Nephron progenitor cell (in vitro differentiated cells): ENCODE measurements at regions not wholly inside any gene's neighbourhood (a gene's known extent, or its start where the extent isn't known, plus 50 kb on each side); places are given as distances from the start of the nearest gene placed in this dataset.

Experiments
- DNase-seq: peaks from one replicate; pipeline ENCODE4 v3.0.0; 2021
- H3K27ac Mint-ChIP-seq: 2 replicates; pipeline ENCODE4 v1.8.0; 2021; ENCODE audit warnings: mild to moderate bottlenecking, moderate library complexity, mixed read lengths
- H3K27me3 Mint-ChIP-seq: 2 replicates; pipeline ENCODE4 v1.8.0; 2021; ENCODE audit warnings: mild to moderate bottlenecking, low read depth, mixed read lengths; ENCODE audit not compliant: poor library complexity
- H3K36me3 Mint-ChIP-seq: 2 replicates; pipeline ENCODE4 v1.8.0; 2021; ENCODE audit warnings: low read depth, mixed read lengths
- H3K4me1 Mint-ChIP-seq: 2 replicates; pipeline ENCODE4 v1.8.0; 2021; ENCODE audit warnings: mixed read lengths
- H3K4me3 Mint-ChIP-seq: 2 replicates; pipeline ENCODE4 v1.8.0; 2021; ENCODE audit warnings: mild to moderate bottlenecking, moderate library complexity, mixed read lengths
- H3K9me3 Mint-ChIP-seq: 2 replicates; pipeline ENCODE4 v1.8.0; 2021; ENCODE audit warnings: mild to moderate bottlenecking, moderate library complexity, mixed read lengths
- CTCF ChIP-seq: fragments of 200-600 bp; sonication (generic); IDR thresholded peaks from 2 replicates; pipeline ENCODE4 v1.5.0; 2021; ENCODE audit warnings: antibody characterized with exemption

- H3K4me1 Mint-ChIP-seq = peaks cover 10% of the 10 kb centered on the region
- H3K4me3 Mint-ChIP-seq = no peak overlapping the region
- peaks cover 6% of the 10 kb centered on the region for H3K9me3 Mint-ChIP-seq
- DNase-seq = no peak
- TF ChIP-seq CTCF = no peak
- no peaks in the 10 kb centered on the region for H3K36me3 Mint-ChIP-seq
- H3K27ac Mint-ChIP-seq = no peak overlapping the region
- H3K27me3 Mint-ChIP-seq = peaks cover 5% of the 10 kb centered on the region
Observed at GRCh38 chr9:81776390-81776789, 87.0 kb upstream of the TLE1 start.

- no peak for DNase-seq
- Mint-ChIP-seq H3K27me3 (peaks cover 5% of the 10 kb centered on the region), H3K4me3 (no peak overlapping the region), H3K36me3 (no peaks in the 10 kb centered on the region), H3K27ac (no peak overlapping the region), H3K9me3 (peaks cover 10% of the 10 kb centered on the region), H3K4me1 (peaks cover 13% of the 10 kb centered on the region)
- TF ChIP-seq CTCF = no peak
Observed at GRCh38 chr9:81776834-81777233, 87.5 kb upstream of the TLE1 start.

- no peak for DNase-seq
- peaks cover 14% of the 10 kb centered on the region for H3K9me3 Mint-ChIP-seq
- no peak for TF ChIP-seq CTCF
- no peak overlapping the region for H3K27ac Mint-ChIP-seq
- no peaks in the 10 kb centered on the region for H3K36me3 Mint-ChIP-seq
- H3K27me3 Mint-ChIP-seq = peaks cover 5% of the 10 kb centered on the region
- H3K4me3 Mint-ChIP-seq = no peak overlapping the region
- peaks cover 16% of the 10 kb centered on the region for H3K4me1 Mint-ChIP-seq
Observed at GRCh38 chr9:81777482-81777881, 88.1 kb upstream of the TLE1 start.

- Mint-ChIP-seq H3K27me3 (no peaks in the 10 kb centered on the region), H3K9me3 (peaks cover 18% of the 10 kb centered on the region), H3K27ac (no peak overlapping the region), H3K4me1 (peaks cover 13% of the 10 kb centered on the region), H3K36me3 (no peaks in the 10 kb centered on the region), H3K4me3 (no peak overlapping the region)
- DNase-seq = no peak
- no peak for TF ChIP-seq CTCF
Observed at GRCh38 chr9:81782313-81782995, 93.1 kb upstream of the TLE1 start.

- H3K4me3 Mint-ChIP-seq = no peak overlapping the region
- peaks cover under 1% of the 10 kb centered on the region for H3K9me3 Mint-ChIP-seq
- TF ChIP-seq CTCF = no peak
- no peaks in the 10 kb centered on the region for H3K4me1 Mint-ChIP-seq
- H3K36me3 Mint-ChIP-seq = no peaks in the 10 kb centered on the region
- no peak overlapping the region for H3K27ac Mint-ChIP-seq
- H3K27me3 Mint-ChIP-seq = no peaks in the 10 kb centered on the region
- no peak for DNase-seq
Observed at GRCh38 chr9:81787747-81788632, 98.6 kb upstream of the TLE1 start.
